MCF 10A (cell line): ENCODE measurements at regions not wholly inside any gene's neighbourhood (a gene's known extent, or its start where the extent isn't known, plus 50 kb on each side); places are given as distances from the start of the nearest gene placed in this dataset.
"Not testable (repeated sequence)": the region's sequence is repeated elsewhere in the genome, so short reads cannot be mapped to it uniquely, and the experiment has no call there.

ENCODE experiments used
- BruUV-seq: library from RNA; stranded (reverse); fragments of 400-500 nt; replicated peaks from 2 replicates; lab custom pipeline; 2021; lab: Mats Ljungman, UMichigan
- CTCF ChIA-PET: fragments of 300-600 bp; sonication (Branson Sonifier 250); formaldehyde crosslinking; extraction: SDS; loops from one replicate; lab custom pipeline; 2021; ENCODE audit warnings: antibody characterized with exemption, inconsistent platforms; lab: Yijun Ruan, JAX
- POLR2A ChIA-PET: fragments of 300-600, 350-650 bp; sonication (Branson Sonifier 250); formaldehyde crosslinking; extraction: SDS; loops from one replicate; lab custom pipeline; 2020; ENCODE audit warnings: antibody characterized with exemption, inconsistent platforms; lab: Yijun Ruan, JAX
- DNase-seq: peaks from one replicate; pipeline ENCODE4 v3.0.0-alpha.2; 2018; ENCODE audit not compliant: unreplicated experiment
- H3K27ac Mint-ChIP-seq: one replicate; pipeline ENCODE4 v1.8.0; 2022; ENCODE audit warnings: mild to moderate bottlenecking, low read depth, mixed read lengths; ENCODE audit not compliant: unreplicated experiment
- H3K27me3 Mint-ChIP-seq: one replicate; pipeline ENCODE4 v1.8.0; 2022; ENCODE audit warnings: mixed read lengths; ENCODE audit not compliant: insufficient read depth, unreplicated experiment
- H3K36me3 Mint-ChIP-seq: one replicate; pipeline ENCODE4 v1.8.0; 2022; ENCODE audit warnings: mild to moderate bottlenecking, moderate library complexity, mixed read lengths; ENCODE audit not compliant: insufficient read depth, unreplicated experiment
- H3K4me1 Mint-ChIP-seq: one replicate; pipeline ENCODE4 v1.8.0; 2022; ENCODE audit warnings: mixed read lengths; ENCODE audit not compliant: insufficient read depth, unreplicated experiment
- H3K4me3 Mint-ChIP-seq: one replicate; pipeline ENCODE4 v1.8.0; 2022; ENCODE audit warnings: mild to moderate bottlenecking, moderate library complexity, mixed read lengths; ENCODE audit not compliant: unreplicated experiment
- H3K9me3 Mint-ChIP-seq: one replicate; pipeline ENCODE4 v1.8.0; 2022; ENCODE audit warnings: mixed read lengths; ENCODE audit not compliant: unreplicated experiment
- intact Hi-C: fragments of 100-400 bp; cut with micrococcal nuclease; formaldehyde crosslinking; loops from 2 replicates; pipeline ENCODE4 v1.14.1; 2022
- TF ChIP-seq, protein P1 (sequence below): fragments of 200-600 bp; IDR thresholded peaks from one replicate; pipeline ENCODE4 v1.8.0; 2022; ENCODE audit warnings: antibody characterized with exemption, mild to moderate bottlenecking; ENCODE audit not compliant: unreplicated experiment

DNA sequence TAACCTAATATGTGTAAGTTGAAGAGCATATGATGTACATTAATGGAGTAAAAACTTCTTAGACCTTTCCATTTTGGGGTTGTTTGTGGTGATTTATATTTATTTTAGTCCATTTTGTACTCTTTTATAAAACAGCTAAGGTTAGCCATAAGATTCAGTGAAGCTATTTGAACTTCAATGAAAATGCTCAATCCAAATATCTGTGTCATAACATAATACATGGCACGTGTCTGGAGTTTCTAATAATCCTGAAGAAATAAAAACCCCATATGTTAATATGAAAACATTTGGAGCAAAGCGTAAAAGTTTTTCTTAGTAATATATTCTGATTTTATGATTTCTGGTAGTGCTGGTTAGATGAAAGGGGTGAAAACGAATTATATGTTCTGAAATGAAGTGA is 1729.7 kb downstream of the PCDH9 start:
- H3K36me3 Mint-ChIP-seq, result no peaks in the 10 kb centered on the region
- no peak for DNase-seq
- intact Hi-C loops, result no loop called here
- H3K4me1 Mint-ChIP-seq, result no peaks in the 10 kb centered on the region
- H3K27me3 Mint-ChIP-seq, result no peaks in the 10 kb centered on the region
- H3K4me3 Mint-ChIP-seq, result no peak overlapping the region
- BruUV-seq, result no TSS peak
- TF ChIP-seq, protein P1, sequence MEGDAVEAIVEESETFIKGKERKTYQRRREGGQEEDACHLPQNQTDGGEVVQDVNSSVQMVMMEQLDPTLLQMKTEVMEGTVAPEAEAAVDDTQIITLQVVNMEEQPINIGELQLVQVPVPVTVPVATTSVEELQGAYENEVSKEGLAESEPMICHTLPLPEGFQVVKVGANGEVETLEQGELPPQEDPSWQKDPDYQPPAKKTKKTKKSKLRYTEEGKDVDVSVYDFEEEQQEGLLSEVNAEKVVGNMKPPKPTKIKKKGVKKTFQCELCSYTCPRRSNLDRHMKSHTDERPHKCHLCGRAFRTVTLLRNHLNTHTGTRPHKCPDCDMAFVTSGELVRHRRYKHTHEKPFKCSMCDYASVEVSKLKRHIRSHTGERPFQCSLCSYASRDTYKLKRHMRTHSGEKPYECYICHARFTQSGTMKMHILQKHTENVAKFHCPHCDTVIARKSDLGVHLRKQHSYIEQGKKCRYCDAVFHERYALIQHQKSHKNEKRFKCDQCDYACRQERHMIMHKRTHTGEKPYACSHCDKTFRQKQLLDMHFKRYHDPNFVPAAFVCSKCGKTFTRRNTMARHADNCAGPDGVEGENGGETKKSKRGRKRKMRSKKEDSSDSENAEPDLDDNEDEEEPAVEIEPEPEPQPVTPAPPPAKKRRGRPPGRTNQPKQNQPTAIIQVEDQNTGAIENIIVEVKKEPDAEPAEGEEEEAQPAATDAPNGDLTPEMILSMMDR, result no peak
- H3K9me3 Mint-ChIP-seq, result peaks cover 14% of the 10 kb centered on the region
- POLR2A ChIA-PET, result no interaction called here
- CTCF ChIA-PET, result no interaction called here
- no peak overlapping the region for H3K27ac Mint-ChIP-seq

- no peak overlapping the region for H3K4me3 Mint-ChIP-seq
- BruUV-seq, result no TSS peak
- no peaks in the 10 kb centered on the region for H3K27me3 Mint-ChIP-seq
- H3K27ac Mint-ChIP-seq, result no peak overlapping the region
- H3K4me1 Mint-ChIP-seq, result no peaks in the 10 kb centered on the region
- DNase-seq, result no peak
- TF ChIP-seq, protein P1, result no peak
- H3K36me3 Mint-ChIP-seq, result no peaks in the 10 kb centered on the region
- intact Hi-C loops, result no loop called here
- CTCF ChIA-PET, result no interaction called here
- peaks cover 14% of the 10 kb centered on the region for H3K9me3 Mint-ChIP-seq
- POLR2A ChIA-PET, result no interaction called here
Observed at GRCh38 chr13:65499256-65499655, 1730.9 kb downstream of the PCDH9 start.

- no peaks in the 10 kb centered on the region for H3K4me1 Mint-ChIP-seq
- no peaks in the 10 kb centered on the region for H3K27me3 Mint-ChIP-seq
- peaks cover 5% of the 10 kb centered on the region for H3K9me3 Mint-ChIP-seq
- no peak for DNase-seq
- no peaks in the 10 kb centered on the region for H3K36me3 Mint-ChIP-seq
- POLR2A ChIA-PET, result no interaction called here
- TF ChIP-seq, protein P1, result no peak
- no peak overlapping the region for H3K27ac Mint-ChIP-seq
- no TSS peak for BruUV-seq
- CTCF ChIA-PET, result no interaction called here
- intact Hi-C loops, result no loop called here
- no peak overlapping the region for H3K4me3 Mint-ChIP-seq
Observed at GRCh38 chr13:65497265-65497664, 1732.9 kb downstream of the PCDH9 start.

GRCh38 chr13:65490725-65491124 is 1739.4 kb downstream of the PCDH9 start:
- H3K27ac Mint-ChIP-seq, H3K4me3 Mint-ChIP-seq, H3K4me1 Mint-ChIP-seq, POLR2A ChIA-PET, CTCF ChIA-PET, DNase-seq, H3K9me3 Mint-ChIP-seq, intact Hi-C loops, H3K36me3 Mint-ChIP-seq, BruUV-seq, H3K27me3 Mint-ChIP-seq: not testable (repeated sequence)

- intact Hi-C loops, result no loop called here
- no peaks in the 10 kb centered on the region for H3K36me3 Mint-ChIP-seq
- H3K27me3 Mint-ChIP-seq, result no peaks in the 10 kb centered on the region
- ChIA-PET CTCF (no interaction called here), POLR2A (no interaction called here)
- TF ChIP-seq, protein P1, result no peak
- DNase-seq, result no peak
- no TSS peak for BruUV-seq
- H3K4me3 Mint-ChIP-seq, result no peak overlapping the region
- H3K4me1 Mint-ChIP-seq, result peaks cover 6% of the 10 kb centered on the region
- no peak overlapping the region for H3K27ac Mint-ChIP-seq
- no peaks in the 10 kb centered on the region for H3K9me3 Mint-ChIP-seq
Observed at GRCh38 chr13:65488606-65489005, 1741.5 kb downstream of the PCDH9 start.
